Brain pericyte (primary cell): ENCODE measurements at regions not wholly inside any gene's neighbourhood (a gene's known extent, or its start where the extent isn't known, plus 50 kb on each side); places are given as distances from the start of the nearest gene placed in this dataset.

Source experiments
- DNase-seq: peaks from one replicate; pipeline ENCODE4 v3.0.0-alpha.2; 2012; ENCODE audit warnings: low read depth, low spot score

- no peak for DNase-seq
Measured at GRCh38 chr5:68965926-68966325, 127.9 kb upstream of the SLC30A5 start.

GRCh38 chr5:68966596-68966995 is 127.2 kb upstream of the SLC30A5 start:
- no peak for DNase-seq

- no peak for DNase-seq
Measured at GRCh38 chr5:68968429-68968828, 125.4 kb upstream of the SLC30A5 start.

GRCh38 chr5:68970617-68971016 is 123.2 kb upstream of the SLC30A5 start:
- DNase-seq, result no peak

GRCh38 chr5:68973696-68974095 is 120.1 kb upstream of the SLC30A5 start:
- no peak for DNase-seq

GRCh38 chr5:68983043-68983442 is 110.8 kb upstream of the SLC30A5 start:
- no peak for DNase-seq

- DNase-seq, result no peak
Measured at GRCh38 chr5:68983959-68984358, 109.9 kb upstream of the SLC30A5 start.

GRCh38 chr5:68991279-68992084 is 102.3 kb upstream of the SLC30A5 start:
- DNase-seq, result no peak

GRCh38 chr5:68994645-68995044 is 99.2 kb upstream of the SLC30A5 start:
- no peak for DNase-seq

GRCh38 chr5:68995845-68996545 is 97.8 kb upstream of the SLC30A5 start:
- no peak for DNase-seq

GRCh38 chr5:68999181-68999580 is 94.6 kb upstream of the SLC30A5 start:
- no peak for DNase-seq

- DNase-seq, result no peak
Measured at GRCh38 chr5:69000216-69000919, 93.4 kb upstream of the SLC30A5 start.

GRCh38 chr5:69000949-69001348 is 92.9 kb upstream of the SLC30A5 start:
- no peak for DNase-seq

- DNase-seq, result no peak
Measured at GRCh38 chr5:69001627-69002026, 92.2 kb upstream of the SLC30A5 start.

GRCh38 chr5:69004127-69004526 is 89.7 kb upstream of the SLC30A5 start:
- no peak for DNase-seq

GRCh38 chr5:69004676-69005075 is 89.1 kb upstream of the SLC30A5 start:
- DNase-seq, result no peak

- no peak for DNase-seq
Measured at GRCh38 chr5:69006030-69006429, 87.8 kb upstream of the SLC30A5 start.

- DNase-seq, result no peak
Measured at GRCh38 chr5:69007163-69007562, 86.7 kb upstream of the SLC30A5 start.

GRCh38 chr5:69007726-69008368 is 86.0 kb upstream of the SLC30A5 start:
- no peak for DNase-seq

- DNase-seq, result no peak
Measured at GRCh38 chr5:69010476-69010875, 83.3 kb upstream of the SLC30A5 start.

- DNase-seq, result no peak
Measured at GRCh38 chr5:69011910-69012309, 81.9 kb upstream of the SLC30A5 start.

GRCh38 chr5:69013481-69013880 is 80.3 kb upstream of the SLC30A5 start:
- DNase-seq, result no peak
